ENCODE measurements at regions not wholly inside any gene's neighbourhood (a gene's known extent, or its start where the extent isn't known, plus 50 kb on each side); places are given as distances from the start of the nearest gene placed in this dataset.

DNA sequence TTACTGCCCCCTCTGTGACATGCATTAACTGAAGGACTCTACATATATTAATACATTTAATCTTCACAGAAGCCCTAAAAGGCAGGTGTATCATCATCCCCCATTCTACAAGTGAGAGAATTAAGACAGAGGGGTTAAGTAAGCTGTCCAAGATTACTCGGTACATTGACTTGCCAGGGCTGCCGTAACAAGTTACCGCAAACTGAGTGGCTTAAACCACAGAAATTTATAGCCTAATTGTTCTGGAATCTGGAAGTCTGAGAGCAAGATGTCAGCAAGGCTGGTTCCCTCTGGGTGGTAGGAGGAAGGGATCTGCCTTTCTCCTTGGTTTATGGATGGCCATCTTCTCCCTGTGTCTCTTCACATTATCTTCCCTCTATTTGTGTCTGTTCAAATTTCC, 605.5 kb downstream of the EPHA4 start:
- Mint-ChIP-seq H3K27ac (ENCODE audit: unreplicated experiment) (no peak overlapping the region), H3K27me3 (ENCODE audit: unreplicated experiment) (peaks cover 1% of the 10 kb centered on the region), H3K4me3 (ENCODE audit: unreplicated experiment) (no peak overlapping the region), H3K4me1 (ENCODE audit: low read depth, unreplicated experiment) (no peaks in the 10 kb centered on the region), H3K9me3 (ENCODE audit: unreplicated experiment) (no peaks in the 10 kb centered on the region), H3K36me3 (ENCODE audit: unreplicated experiment) (no peaks in the 10 kb centered on the region)
- no peak for DNase-seq
- TF ChIP-seq, protein P1, sequence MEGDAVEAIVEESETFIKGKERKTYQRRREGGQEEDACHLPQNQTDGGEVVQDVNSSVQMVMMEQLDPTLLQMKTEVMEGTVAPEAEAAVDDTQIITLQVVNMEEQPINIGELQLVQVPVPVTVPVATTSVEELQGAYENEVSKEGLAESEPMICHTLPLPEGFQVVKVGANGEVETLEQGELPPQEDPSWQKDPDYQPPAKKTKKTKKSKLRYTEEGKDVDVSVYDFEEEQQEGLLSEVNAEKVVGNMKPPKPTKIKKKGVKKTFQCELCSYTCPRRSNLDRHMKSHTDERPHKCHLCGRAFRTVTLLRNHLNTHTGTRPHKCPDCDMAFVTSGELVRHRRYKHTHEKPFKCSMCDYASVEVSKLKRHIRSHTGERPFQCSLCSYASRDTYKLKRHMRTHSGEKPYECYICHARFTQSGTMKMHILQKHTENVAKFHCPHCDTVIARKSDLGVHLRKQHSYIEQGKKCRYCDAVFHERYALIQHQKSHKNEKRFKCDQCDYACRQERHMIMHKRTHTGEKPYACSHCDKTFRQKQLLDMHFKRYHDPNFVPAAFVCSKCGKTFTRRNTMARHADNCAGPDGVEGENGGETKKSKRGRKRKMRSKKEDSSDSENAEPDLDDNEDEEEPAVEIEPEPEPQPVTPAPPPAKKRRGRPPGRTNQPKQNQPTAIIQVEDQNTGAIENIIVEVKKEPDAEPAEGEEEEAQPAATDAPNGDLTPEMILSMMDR (IDR thresholded peaks at IDR 0.05; ENCODE audit: partially characterized antibody, unreplicated experiment): no peak

DNA sequence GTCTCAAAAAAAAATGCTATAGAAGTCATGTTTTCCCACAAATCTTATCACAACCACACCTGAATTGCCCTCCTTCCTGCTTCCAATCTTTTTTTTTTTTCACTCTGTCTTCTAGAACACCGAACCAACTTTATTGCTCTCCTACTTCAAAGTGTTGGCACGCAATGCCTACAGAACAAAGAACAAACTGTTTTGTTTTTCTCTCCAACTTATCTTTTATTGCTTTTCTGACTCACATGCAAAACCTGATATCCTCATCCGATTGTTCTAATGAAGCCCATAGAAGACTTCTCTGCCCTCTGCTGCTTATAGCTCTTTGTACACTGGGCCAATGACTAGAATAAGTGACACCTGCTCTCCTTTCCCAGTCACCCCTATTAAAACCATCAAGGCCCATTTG, 602.8 kb downstream of the EPHA4 start:
- H3K9me3 Mint-ChIP-seq (ENCODE audit: unreplicated experiment): no peaks in the 10 kb centered on the region
- TF ChIP-seq, protein P1 (IDR thresholded peaks at IDR 0.05; ENCODE audit: partially characterized antibody, unreplicated experiment): no peak
- H3K27me3 Mint-ChIP-seq (ENCODE audit: unreplicated experiment): peaks cover 3% of the 10 kb centered on the region
- no peaks in the 10 kb centered on the region for H3K4me1 Mint-ChIP-seq (ENCODE audit: low read depth, unreplicated experiment)
- no peaks in the 10 kb centered on the region for H3K36me3 Mint-ChIP-seq (ENCODE audit: unreplicated experiment)
- no peak overlapping the region for H3K4me3 Mint-ChIP-seq (ENCODE audit: unreplicated experiment)
- no peak for DNase-seq
- no peak overlapping the region for H3K27ac Mint-ChIP-seq (ENCODE audit: unreplicated experiment)

- no peaks in the 10 kb centered on the region for H3K36me3 Mint-ChIP-seq (ENCODE audit: unreplicated experiment)
- H3K27ac Mint-ChIP-seq (ENCODE audit: unreplicated experiment): no peak overlapping the region
- DNase-seq: no peak
- H3K4me1 Mint-ChIP-seq (ENCODE audit: low read depth, unreplicated experiment): no peaks in the 10 kb centered on the region
- TF ChIP-seq, protein P1 (IDR thresholded peaks at IDR 0.05; ENCODE audit: partially characterized antibody, unreplicated experiment): no peak
- H3K27me3 Mint-ChIP-seq (ENCODE audit: unreplicated experiment): no peaks in the 10 kb centered on the region
- H3K9me3 Mint-ChIP-seq (ENCODE audit: unreplicated experiment): no peaks in the 10 kb centered on the region
- H3K4me3 Mint-ChIP-seq (ENCODE audit: unreplicated experiment): no peak overlapping the region
Observed at GRCh38 chr2:220980966-220981675, 591.0 kb downstream of the EPHA4 start.

DNA sequence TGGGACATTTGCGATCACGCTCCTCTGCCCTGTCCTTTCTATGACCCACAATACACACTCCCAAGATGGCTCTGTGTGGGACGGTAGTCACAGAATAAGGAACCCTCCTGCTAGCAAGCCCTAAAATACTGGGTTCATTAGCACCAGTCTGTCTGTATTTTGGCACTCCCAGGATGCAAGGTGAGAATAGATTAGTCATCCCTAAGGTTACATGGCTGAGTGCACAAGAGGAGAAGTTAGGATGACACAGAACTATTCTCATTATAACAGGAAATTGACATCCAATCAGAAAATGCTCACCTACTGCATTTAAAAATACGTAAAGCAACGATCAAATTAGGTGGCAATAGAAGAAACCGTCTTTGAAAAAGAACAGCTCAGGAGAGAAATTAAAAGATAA, 590.2 kb downstream of the EPHA4 start:
- no peak for DNase-seq
- TF ChIP-seq, protein P1 (IDR thresholded peaks at IDR 0.05; ENCODE audit: partially characterized antibody, unreplicated experiment): no peak
- H3K36me3 Mint-ChIP-seq (ENCODE audit: unreplicated experiment): no peaks in the 10 kb centered on the region
- no peaks in the 10 kb centered on the region for H3K4me1 Mint-ChIP-seq (ENCODE audit: low read depth, unreplicated experiment)
- H3K27ac Mint-ChIP-seq (ENCODE audit: unreplicated experiment): no peak overlapping the region
- H3K27me3 Mint-ChIP-seq (ENCODE audit: unreplicated experiment): no peaks in the 10 kb centered on the region
- no peak overlapping the region for H3K4me3 Mint-ChIP-seq (ENCODE audit: unreplicated experiment)
- H3K9me3 Mint-ChIP-seq (ENCODE audit: unreplicated experiment): no peaks in the 10 kb centered on the region

GRCh38 chr2:220985561-220985960, 586.5 kb downstream of the EPHA4 start:
- no peak overlapping the region for H3K4me3 Mint-ChIP-seq (ENCODE audit: unreplicated experiment)
- H3K4me1 Mint-ChIP-seq (ENCODE audit: low read depth, unreplicated experiment): no peaks in the 10 kb centered on the region
- no peaks in the 10 kb centered on the region for H3K36me3 Mint-ChIP-seq (ENCODE audit: unreplicated experiment)
- TF ChIP-seq, protein P1 (IDR thresholded peaks at IDR 0.05; ENCODE audit: partially characterized antibody, unreplicated experiment): no peak
- no peaks in the 10 kb centered on the region for H3K27me3 Mint-ChIP-seq (ENCODE audit: unreplicated experiment)
- DNase-seq: no peak
- H3K9me3 Mint-ChIP-seq (ENCODE audit: unreplicated experiment): peaks cover 4% of the 10 kb centered on the region
- H3K27ac Mint-ChIP-seq (ENCODE audit: unreplicated experiment): no peak overlapping the region
